Frontal cortex (tissue), 3 donors: ENCODE measurements at regions not wholly inside any gene's neighbourhood (a gene's known extent, or its start where the extent isn't known, plus 50 kb on each side); places are given as distances from the start of the nearest gene placed in this dataset.

Experiments used
- DNase-seq, 2 donors: peaks; one replicate each; pipeline ENCODE4 v3.0.0; 2012; ENCODE audit warnings: low spot score in 2 of 2
- FAIRE-seq: peaks from 2 replicates; lab custom pipeline; 2012; peaks lifted over from hg19 to GRCh38; lab: Jason Lieb, UNC
- donor health status: control.
- donor health status: control.
- donor health status: control.

GRCh38 chr1:59013276-59013927 lies 229.6 kb upstream of the JUN start:
- DNase-seq = no peak
- FAIRE-seq = no peak

GRCh38 chr1:59013928-59014279 lies 230.1 kb upstream of the JUN start:
- DNase-seq (no peak), FAIRE-seq (no peak)

- FAIRE-seq = no peak
Measured at GRCh38 chr1:59014827-59015226, 231.0 kb upstream of the JUN start.

GRCh38 chr1:59015708-59016107 lies 231.9 kb upstream of the JUN start:
- FAIRE-seq = no peak
- DNase-seq = no peak

More at GRCh38 chr1:59014827-59015226, 231.0 kb upstream of the JUN start:
- no peak for DNase-seq

- FAIRE-seq (no peak), DNase-seq (no peak)
Measured at GRCh38 chr1:59016390-59016789, 232.5 kb upstream of the JUN start.

GRCh38 chr1:59017501-59018231 lies 233.8 kb upstream of the JUN start:
- DNase-seq (no peak), FAIRE-seq (no peak)

GRCh38 chr1:59018446-59018845 lies 234.6 kb upstream of the JUN start:
- DNase-seq (no peak), FAIRE-seq (no peak)

GRCh38 chr1:59018860-59019259 lies 235.0 kb upstream of the JUN start:
- FAIRE-seq (no peak), DNase-seq (no peak)

- no peak for FAIRE-seq
- peak in 1 of 2 donors; percentile 40 for DNase-seq
Measured at GRCh38 chr1:59020151-59020997, 236.5 kb upstream of the JUN start.

- DNase-seq (no peak), FAIRE-seq (no peak)
Measured at GRCh38 chr1:59022199-59022598, 238.4 kb upstream of the JUN start.

- no peak for FAIRE-seq
Measured at GRCh38 chr1:59022799-59023198, 239.0 kb upstream of the JUN start.

GRCh38 chr1:59025201-59025600 lies 241.4 kb upstream of the JUN start:
- no peak for FAIRE-seq
- no peak for DNase-seq

More at GRCh38 chr1:59022799-59023198, 239.0 kb upstream of the JUN start:
- DNase-seq = no peak

GRCh38 chr1:59025898-59026426 lies 242.1 kb upstream of the JUN start:
- no peak for DNase-seq
- FAIRE-seq = no peak

- DNase-seq (no peak), FAIRE-seq (no peak)
Measured at GRCh38 chr1:59026472-59026948, 242.7 kb upstream of the JUN start.

- FAIRE-seq = no peak
Measured at GRCh38 chr1:59027177-59027576, 243.3 kb upstream of the JUN start.

GRCh38 chr1:59028048-59028447 lies 244.2 kb upstream of the JUN start:
- no peak for FAIRE-seq
- no peak for DNase-seq

More at GRCh38 chr1:59027177-59027576, 243.3 kb upstream of the JUN start:
- DNase-seq = no peak

GRCh38 chr1:59029411-59030167 lies 245.7 kb upstream of the JUN start:
- FAIRE-seq = no peak
- no peak for DNase-seq

- DNase-seq (no peak), FAIRE-seq (no peak)
Measured at GRCh38 chr1:59032228-59032627, 248.4 kb upstream of the JUN start.

- DNase-seq = no peak
- FAIRE-seq = no peak
Measured at GRCh38 chr1:59033761-59034160, 249.9 kb upstream of the JUN start.

GRCh38 chr1:59034925-59035324 lies 251.1 kb upstream of the JUN start:
- FAIRE-seq = no peak
- DNase-seq = no peak
